ENCODE measurements at regions not wholly inside any gene's neighbourhood (a gene's known extent, or its start where the extent isn't known, plus 50 kb on each side); places are given as distances from the start of the nearest gene placed in this dataset.
A peak's percentile ranks its signal among the peaks of the same experiment; 100 is the strongest.

DNA sequence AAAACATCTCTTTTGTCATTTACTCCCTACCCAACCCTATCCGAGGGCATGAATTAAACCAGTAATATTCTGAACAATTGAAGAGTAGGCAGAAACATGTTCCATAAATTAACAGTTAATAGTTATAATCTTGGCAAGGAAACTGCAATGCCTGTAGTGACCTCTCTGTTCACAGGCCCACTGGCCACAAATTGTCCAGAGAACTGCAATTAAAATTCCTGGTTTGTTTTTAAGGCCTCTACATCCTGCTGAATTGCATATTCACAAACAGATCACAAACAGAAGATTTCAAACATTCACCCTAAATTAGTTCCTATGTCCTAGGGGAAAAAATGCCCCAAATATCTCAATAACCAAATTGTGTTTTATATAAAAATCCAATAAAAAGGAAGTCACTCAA, 143.2 kb upstream of the TRPC6 start:
- TF ChIP-seq CTCF (IDR thresholded peaks at IDR 0.05; ENCODE audit: insufficient read depth, low read depth, low read length, missing control alignments) = no peak
- DNase-seq (ENCODE audit: low read depth) = no peak
- no peak overlapping the region for H3K4me3 ChIP-seq (ENCODE audit: low read length)

- peak; percentile 37 for DNase-seq (ENCODE audit: low read depth)
- H3K4me3 ChIP-seq (ENCODE audit: low read length) = no peak overlapping the region
- TF ChIP-seq CTCF (IDR thresholded peaks at IDR 0.05; ENCODE audit: insufficient read depth, low read depth, low read length, missing control alignments) = no peak
These were observed 139.6 kb upstream of the TRPC6 start for GRCh38 chr11:101723371-101723770.

GRCh38 chr11:101721270-101721669, 137.5 kb upstream of the TRPC6 start:
- peak; percentile 96 for DNase-seq (ENCODE audit: low read depth)
- H3K4me3 ChIP-seq (ENCODE audit: low read length) = no peak overlapping the region
- TF ChIP-seq CTCF (IDR thresholded peaks at IDR 0.05; ENCODE audit: insufficient read depth, low read depth, low read length, missing control alignments) = no peak

DNA sequence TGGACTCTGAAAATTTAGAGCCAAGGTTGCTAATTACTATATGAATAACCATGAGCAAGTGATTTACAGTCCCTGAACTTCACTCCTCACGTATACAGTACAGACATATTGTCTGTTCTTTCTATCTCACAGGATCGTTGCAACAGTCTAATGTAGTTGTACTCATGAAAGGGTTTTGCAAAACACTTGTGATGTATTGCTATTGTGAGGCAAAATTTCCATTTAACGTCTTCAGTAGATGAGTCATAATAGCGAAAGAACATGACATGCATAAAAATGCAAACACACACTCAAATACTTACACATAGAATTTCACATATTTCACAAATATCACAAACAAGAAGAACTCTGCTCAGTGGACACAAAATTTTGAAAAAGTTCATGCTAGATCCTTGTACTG, 134.6 kb upstream of the TRPC6 start:
- H3K4me3 ChIP-seq (ENCODE audit: low read length) = no peak overlapping the region
- no peak for TF ChIP-seq CTCF (IDR thresholded peaks at IDR 0.05; ENCODE audit: insufficient read depth, low read depth, low read length, missing control alignments)
- DNase-seq (ENCODE audit: low read depth) = peak; percentile 85

DNA sequence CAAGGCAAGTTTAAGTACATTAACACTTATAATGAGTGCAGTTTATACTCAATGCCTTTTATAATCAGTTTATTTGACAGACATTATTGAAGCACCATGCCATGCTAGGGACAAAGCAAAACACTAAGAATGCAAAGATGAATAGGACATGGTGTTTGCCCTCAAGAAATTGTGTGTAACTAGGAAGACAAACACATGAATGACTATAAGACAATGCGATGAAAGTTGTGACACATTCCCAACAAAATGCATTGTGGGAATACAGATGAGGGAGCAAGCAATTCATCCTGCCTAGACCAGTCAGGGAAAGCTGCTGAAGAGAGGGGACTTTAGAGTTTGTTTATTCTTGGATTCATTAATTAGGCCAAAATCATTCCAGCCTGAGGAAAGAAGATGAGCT, 133.8 kb upstream of the TRPC6 start:
- TF ChIP-seq CTCF (IDR thresholded peaks at IDR 0.05; ENCODE audit: insufficient read depth, low read depth, low read length, missing control alignments) = no peak
- peak; percentile 76 for DNase-seq (ENCODE audit: low read depth)
- no peak overlapping the region for H3K4me3 ChIP-seq (ENCODE audit: low read length)

DNA sequence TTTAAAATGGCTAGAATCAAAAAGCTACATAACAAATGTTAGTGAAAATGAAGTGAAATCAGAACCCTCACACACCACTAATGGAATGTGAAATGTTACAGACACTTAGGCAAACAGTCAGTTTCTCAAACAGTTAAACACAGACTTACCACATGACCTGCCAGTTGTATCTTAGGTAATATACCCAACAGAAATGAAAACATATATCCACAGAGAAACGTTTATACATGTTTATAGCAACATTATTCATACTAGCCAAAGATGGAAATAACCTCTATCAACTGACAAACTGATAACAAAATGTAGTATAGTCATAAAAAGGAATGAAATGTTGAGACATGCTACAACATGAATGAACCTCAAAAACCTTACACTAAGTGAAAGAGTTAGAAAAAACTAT, 131.5 kb upstream of the TRPC6 start:
- peak; percentile 85 for DNase-seq (ENCODE audit: low read depth)
- H3K4me3 ChIP-seq (ENCODE audit: low read length) = no peak overlapping the region
- no peak for TF ChIP-seq CTCF (IDR thresholded peaks at IDR 0.05; ENCODE audit: insufficient read depth, low read depth, low read length, missing control alignments)

DNA sequence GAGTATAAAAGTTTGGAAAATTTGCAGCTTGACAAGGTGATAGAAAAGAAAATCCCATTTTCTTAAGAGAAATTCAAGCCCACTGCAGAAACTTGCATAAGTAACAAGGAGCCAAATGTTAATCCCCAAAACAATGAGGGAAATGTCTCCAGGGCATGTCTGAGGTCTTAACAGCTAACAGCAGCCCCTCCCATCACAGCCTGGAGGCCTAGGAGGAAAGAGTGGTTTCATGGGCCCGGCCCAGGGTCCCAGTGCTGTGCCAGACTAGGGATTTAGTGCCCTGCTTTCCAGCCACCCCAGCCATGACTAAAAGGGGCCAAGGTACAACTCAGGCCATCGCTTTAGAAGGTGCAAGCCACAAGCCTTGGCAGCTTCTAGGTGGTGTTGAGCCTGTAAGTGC, 123.7 kb upstream of the TRPC6 start:
- H3K4me3 ChIP-seq (ENCODE audit: low read length) = no peak overlapping the region
- no peak for TF ChIP-seq CTCF (IDR thresholded peaks at IDR 0.05; ENCODE audit: insufficient read depth, low read depth, low read length, missing control alignments)
- DNase-seq (ENCODE audit: low read depth) = no peak
